GM18505 (cell line): ENCODE measurements at regions not wholly inside any gene's neighbourhood (a gene's known extent, or its start where the extent isn't known, plus 50 kb on each side); places are given as distances from the start of the nearest gene placed in this dataset.

ENCODE experiments used
- ATAC-seq: cut with Tn5 transposase; IDR thresholded peaks from one replicate; pipeline ENCODE4 v1.9.1; 2021; ENCODE audit not compliant: unreplicated experiment
- POLR2A ChIP-seq: IDR thresholded peaks from 4 replicates; pipeline ENCODE4 v1.6.1; 2011; ENCODE audit warnings: borderline replicate concordance; ENCODE audit not compliant: insufficient read depth, insufficient read length; ENCODE audit errors: extremely low read depth

DNA sequence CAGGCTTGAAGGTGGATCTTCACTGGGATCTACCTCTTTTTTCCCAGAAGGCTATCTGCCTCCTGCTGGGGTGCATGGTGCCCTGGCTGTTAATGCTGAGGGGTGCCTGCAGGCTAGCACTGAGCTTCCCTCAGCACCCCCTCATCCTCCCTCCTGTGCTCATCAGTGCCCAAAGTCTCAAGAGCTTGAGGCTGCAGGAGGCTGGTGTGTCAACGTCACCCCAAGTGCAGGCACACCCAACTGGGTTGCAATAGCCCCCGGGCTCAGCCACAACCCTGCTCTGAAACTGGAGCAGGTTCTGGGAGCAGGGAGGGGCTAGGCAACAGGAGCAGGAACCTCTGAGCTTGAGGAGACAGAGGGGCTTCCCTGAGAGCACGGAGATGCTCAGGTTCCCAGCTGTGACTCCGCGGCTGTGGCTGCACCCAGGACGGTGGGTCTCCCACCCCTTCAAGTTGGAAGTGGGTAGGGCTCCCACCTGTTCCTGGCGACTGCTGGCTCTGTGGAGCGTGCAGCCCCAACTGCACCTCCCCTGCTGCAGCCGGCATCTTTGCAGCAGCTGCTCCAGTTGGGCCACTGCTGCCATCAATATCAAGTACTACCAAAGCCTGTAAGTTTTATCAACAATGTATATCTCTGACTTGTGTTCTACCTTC, 1266.6 kb upstream of the C9orf72 start:
- no peak for TF ChIP-seq POLR2A
- no peak for ATAC-seq

GRCh38 chr9:28841775-28842174, 1268.5 kb upstream of the C9orf72 start:
- ATAC-seq = no peak
- no peak for TF ChIP-seq POLR2A

DNA sequence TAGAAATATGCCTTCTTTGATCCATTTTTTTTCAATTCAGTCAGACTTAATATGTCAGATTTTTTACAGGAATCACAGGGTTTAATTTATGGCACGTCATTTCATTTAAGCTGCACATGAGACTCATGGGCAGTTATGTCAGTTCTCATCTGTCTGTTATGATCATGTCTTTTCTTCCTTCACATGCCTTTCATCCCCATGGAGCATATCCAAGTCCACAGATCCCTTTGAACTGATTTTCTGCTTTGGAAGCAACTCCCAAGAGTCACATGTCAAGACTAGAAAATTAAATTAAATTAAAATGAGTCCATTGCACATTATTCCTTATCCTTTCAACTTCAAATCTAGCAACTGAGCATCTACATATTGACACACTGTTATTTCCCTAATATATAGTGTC, 1274.0 kb upstream of the C9orf72 start:
- no peak for ATAC-seq
- TF ChIP-seq POLR2A = no peak

GRCh38 chr9:28848671-28849070, 1275.4 kb upstream of the C9orf72 start:
- ATAC-seq = no peak
- no peak for TF ChIP-seq POLR2A

DNA sequence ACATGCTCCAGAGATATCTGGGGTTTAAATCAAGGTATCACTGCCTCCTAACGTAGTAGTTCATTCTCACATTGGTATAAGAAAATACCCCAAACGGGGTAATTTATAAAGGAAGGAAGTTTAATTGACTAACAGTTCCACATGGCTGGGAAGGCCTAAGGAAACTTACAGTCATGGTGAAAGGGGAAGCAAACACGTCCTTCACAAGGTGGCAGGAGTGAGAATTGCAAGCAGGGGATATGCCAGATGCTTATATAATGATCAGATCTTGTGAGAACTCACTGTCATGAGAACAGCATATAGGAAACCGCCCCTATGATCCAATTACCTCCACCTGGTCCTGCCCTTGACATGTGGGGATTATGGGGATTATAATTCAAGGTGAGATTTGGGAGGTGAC, 1280.2 kb upstream of the C9orf72 start:
- no peak for ATAC-seq
- TF ChIP-seq POLR2A = no peak

DNA sequence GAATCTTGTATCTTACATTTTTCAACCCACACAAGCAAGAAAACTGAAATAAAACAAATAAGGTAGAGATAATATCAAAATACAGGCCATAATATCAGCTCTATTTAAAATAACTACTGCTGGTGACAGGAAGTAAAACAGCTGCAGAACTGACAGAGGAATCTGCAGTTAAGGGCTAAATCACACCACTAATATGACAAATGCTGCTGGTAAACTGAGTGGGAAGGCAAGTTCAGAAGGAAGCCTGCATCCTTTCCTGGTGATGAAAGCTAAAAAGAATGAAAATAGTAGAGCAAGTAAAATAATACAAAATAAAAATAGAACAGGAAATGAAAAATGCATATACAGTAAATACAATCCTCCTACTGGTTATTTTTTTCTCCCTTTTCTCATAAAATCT, 1293.7 kb upstream of the C9orf72 start:
- TF ChIP-seq POLR2A = no peak
- no peak for ATAC-seq

DNA sequence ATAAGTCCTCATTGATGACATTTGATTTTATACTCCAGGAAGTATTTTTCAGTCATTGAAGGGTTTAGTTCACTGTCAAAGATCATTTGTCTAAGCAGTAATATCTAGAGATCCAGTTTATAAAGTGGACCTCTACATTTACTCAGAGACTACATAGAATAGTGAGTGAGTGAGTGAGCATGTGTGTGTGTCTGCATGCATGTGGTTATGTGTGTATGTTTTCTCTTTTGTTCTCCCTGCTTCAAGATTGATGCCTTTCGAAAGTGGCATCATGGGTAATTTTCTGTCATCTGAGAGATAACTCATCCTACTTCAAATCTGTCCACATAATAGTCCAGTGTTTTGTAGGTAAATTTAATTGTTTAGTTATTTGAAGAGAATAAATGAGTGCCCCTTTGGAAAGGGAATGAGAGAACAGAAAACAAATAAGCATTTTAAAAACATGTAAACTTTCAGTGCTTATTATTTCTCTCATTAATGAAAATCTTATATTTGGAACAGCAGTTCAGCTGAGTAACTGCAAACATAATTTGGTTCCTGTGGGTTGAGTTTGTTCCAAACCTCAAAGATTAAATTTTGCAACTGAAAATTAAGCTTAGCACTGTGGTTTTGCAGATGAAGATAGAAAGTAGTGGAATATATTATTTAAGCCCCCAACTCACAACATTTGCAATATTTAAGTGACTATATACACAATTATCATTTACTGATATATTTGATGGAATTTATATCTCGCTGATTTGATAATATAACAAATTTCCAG, 1295.1 kb upstream of the C9orf72 start:
- ATAC-seq = no peak
- no peak for TF ChIP-seq POLR2A

GRCh38 chr9:28882529-28882928, 1309.2 kb upstream of the C9orf72 start:
- TF ChIP-seq POLR2A = no peak
- ATAC-seq = no peak

DNA sequence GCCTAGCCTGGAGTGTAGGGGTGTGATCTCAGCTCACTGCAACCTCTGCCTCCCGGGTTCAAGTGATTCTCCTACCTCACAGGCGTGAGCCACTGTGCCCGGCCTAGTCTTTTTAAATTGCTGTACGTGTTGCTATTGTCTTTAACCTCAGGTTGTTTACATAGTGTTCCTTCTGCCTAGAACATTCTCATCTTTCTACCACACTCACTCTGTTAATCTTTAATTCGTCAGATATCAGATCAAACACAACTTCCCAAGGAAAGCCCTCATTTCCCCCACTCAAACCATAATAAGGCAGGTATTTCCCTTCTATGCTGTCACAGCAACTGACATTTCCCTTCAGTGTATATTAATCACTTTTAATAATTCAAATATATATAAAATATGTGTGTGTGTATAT, 1310.0 kb upstream of the C9orf72 start:
- no peak for TF ChIP-seq POLR2A
- ATAC-seq = no peak

DNA sequence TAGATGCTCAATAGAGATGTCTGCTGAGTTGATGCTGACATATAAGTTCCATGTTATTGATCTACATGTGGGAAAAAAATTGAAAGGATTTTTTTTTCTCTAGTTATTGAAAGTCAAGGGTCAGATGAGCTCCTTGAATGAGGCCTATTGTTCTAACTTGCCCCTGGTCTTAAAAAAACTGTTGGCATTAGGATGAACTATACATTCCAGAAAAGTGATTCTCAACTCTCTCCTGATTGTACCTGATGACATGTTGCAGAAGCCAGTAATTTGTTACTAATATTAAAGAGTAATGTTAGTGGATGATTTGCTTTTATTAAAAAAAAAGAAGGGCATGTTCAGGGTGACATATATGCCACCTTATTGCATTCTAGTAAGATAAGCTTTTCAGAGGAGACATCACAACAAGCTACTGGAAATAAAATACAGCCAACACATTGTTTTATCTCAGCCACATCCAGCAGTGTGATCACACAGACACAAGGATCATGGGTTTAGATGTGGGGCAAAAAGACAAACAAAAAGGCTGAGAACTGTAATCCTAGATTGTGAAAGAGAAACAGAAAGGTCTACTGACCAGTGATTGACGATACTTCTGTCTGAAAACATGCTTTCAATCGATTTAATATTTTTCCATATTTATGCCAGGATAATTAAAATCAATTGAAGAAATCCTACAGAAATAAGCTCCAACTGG, 1314.1 kb upstream of the C9orf72 start:
- no peak for ATAC-seq

DNA sequence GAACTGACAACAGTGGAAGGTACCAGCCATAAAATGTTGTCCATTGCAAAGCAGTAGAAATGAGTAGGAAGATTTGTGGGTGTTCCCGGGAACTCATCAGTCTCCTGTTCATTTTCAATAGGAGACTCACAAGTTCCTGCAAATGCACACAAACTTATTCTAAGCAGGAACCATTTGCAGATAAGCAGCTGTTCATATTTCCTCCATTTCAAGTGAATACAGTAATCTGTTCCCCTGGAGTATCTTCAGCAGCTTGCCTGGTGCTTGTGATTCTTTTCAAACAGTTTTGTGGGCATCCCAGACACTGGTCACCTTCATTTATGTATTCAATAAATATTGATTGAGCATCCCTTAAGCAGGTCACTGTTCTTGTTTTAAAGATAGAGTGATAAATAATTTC, 1315.5 kb upstream of the C9orf72 start:
- ATAC-seq = no peak
- TF ChIP-seq POLR2A = no peak

More for the DNA sequence above, 1314.1 kb upstream of the C9orf72 start:
- no peak for TF ChIP-seq POLR2A

- ATAC-seq = no peak
- TF ChIP-seq POLR2A = no peak
Observed at GRCh38 chr9:28892538-28892937, 1319.3 kb upstream of the C9orf72 start.

GRCh38 chr9:28899267-28899666, 1326.0 kb upstream of the C9orf72 start:
- TF ChIP-seq POLR2A = no peak
- ATAC-seq = no peak

- no peak for ATAC-seq
- TF ChIP-seq POLR2A = no peak
Observed at GRCh38 chr9:28899926-28900325, 1326.6 kb upstream of the C9orf72 start.
